ENCODE measurements at regions not wholly inside any gene's neighbourhood (a gene's known extent, or its start where the extent isn't known, plus 50 kb on each side); places are given as distances from the start of the nearest gene placed in this dataset.

- no peak overlapping the region for H3K4me3 Mint-ChIP-seq (ENCODE audit: unreplicated experiment)
Observed at GRCh38 chr10:78732381-78732780, 336.4 kb upstream of the ZMIZ1 start.

GRCh38 chr10:78736926-78737630, 331.7 kb upstream of the ZMIZ1 start:
- H3K27ac Mint-ChIP-seq (ENCODE audit: low read depth, unreplicated experiment) = no peak overlapping the region
- BruUV-seq (replicated peaks) = no TSS peak
- no peak overlapping the region for H3K4me3 Mint-ChIP-seq (ENCODE audit: unreplicated experiment)

More at GRCh38 chr10:78732381-78732780, 336.4 kb upstream of the ZMIZ1 start:
- Mint-ChIP-seq H3K27ac (ENCODE audit: low read depth, unreplicated experiment) (no peak overlapping the region), H3K9me3 (ENCODE audit: unreplicated experiment) (no peaks in the 10 kb centered on the region), H3K4me1 (ENCODE audit: insufficient read depth, unreplicated experiment) (no peaks in the 10 kb centered on the region), H3K36me3 (ENCODE audit: insufficient read depth, unreplicated experiment) (no peaks in the 10 kb centered on the region), H3K27me3 (ENCODE audit: insufficient read depth, unreplicated experiment) (peaks cover 86% of the 10 kb centered on the region)
- no TSS peak for BruUV-seq (replicated peaks)
- TF ChIP-seq, protein P1, sequence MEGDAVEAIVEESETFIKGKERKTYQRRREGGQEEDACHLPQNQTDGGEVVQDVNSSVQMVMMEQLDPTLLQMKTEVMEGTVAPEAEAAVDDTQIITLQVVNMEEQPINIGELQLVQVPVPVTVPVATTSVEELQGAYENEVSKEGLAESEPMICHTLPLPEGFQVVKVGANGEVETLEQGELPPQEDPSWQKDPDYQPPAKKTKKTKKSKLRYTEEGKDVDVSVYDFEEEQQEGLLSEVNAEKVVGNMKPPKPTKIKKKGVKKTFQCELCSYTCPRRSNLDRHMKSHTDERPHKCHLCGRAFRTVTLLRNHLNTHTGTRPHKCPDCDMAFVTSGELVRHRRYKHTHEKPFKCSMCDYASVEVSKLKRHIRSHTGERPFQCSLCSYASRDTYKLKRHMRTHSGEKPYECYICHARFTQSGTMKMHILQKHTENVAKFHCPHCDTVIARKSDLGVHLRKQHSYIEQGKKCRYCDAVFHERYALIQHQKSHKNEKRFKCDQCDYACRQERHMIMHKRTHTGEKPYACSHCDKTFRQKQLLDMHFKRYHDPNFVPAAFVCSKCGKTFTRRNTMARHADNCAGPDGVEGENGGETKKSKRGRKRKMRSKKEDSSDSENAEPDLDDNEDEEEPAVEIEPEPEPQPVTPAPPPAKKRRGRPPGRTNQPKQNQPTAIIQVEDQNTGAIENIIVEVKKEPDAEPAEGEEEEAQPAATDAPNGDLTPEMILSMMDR (IDR thresholded peaks at IDR 0.05; ENCODE audit: unreplicated experiment) = no peak
- intact Hi-C loops (cut with micrococcal nuclease) = no loop called here
- DNase-seq (ENCODE audit: unreplicated experiment) = no peak
- CTCF ChIA-PET = no interaction called here
- POLR2A ChIA-PET = no interaction called here

GRCh38 chr10:78737883-78738856, 330.6 kb upstream of the ZMIZ1 start:
- Mint-ChIP-seq H3K4me3 (ENCODE audit: unreplicated experiment) (no peak overlapping the region), H3K27ac (ENCODE audit: low read depth, unreplicated experiment) (no peak overlapping the region), H3K36me3 (ENCODE audit: insufficient read depth, unreplicated experiment) (no peaks in the 10 kb centered on the region), H3K4me1 (ENCODE audit: insufficient read depth, unreplicated experiment) (peaks cover 12% of the 10 kb centered on the region), H3K9me3 (ENCODE audit: unreplicated experiment) (no peaks in the 10 kb centered on the region), H3K27me3 (ENCODE audit: insufficient read depth, unreplicated experiment) (peaks cover 62% of the 10 kb centered on the region)
- CTCF ChIA-PET = no interaction called here
- BruUV-seq (replicated peaks) = no TSS peak
- TF ChIP-seq, protein P1 (IDR thresholded peaks at IDR 0.05; ENCODE audit: unreplicated experiment) = no peak
- intact Hi-C loops (cut with micrococcal nuclease) = no loop called here
- DNase-seq (ENCODE audit: unreplicated experiment) = no peak
- POLR2A ChIA-PET = no interaction called here

More at GRCh38 chr10:78736926-78737630, 331.7 kb upstream of the ZMIZ1 start:
- DNase-seq (ENCODE audit: unreplicated experiment) = no peak
- no peaks in the 10 kb centered on the region for H3K9me3 Mint-ChIP-seq (ENCODE audit: unreplicated experiment)
- TF ChIP-seq, protein P1 (IDR thresholded peaks at IDR 0.05; ENCODE audit: unreplicated experiment) = no peak
- CTCF ChIA-PET = no interaction called here
- peaks cover 66% of the 10 kb centered on the region for H3K27me3 Mint-ChIP-seq (ENCODE audit: insufficient read depth, unreplicated experiment)
- POLR2A ChIA-PET = no interaction called here
- intact Hi-C loops (cut with micrococcal nuclease) = no loop called here
- peaks cover 10% of the 10 kb centered on the region for H3K4me1 Mint-ChIP-seq (ENCODE audit: insufficient read depth, unreplicated experiment)
- no peaks in the 10 kb centered on the region for H3K36me3 Mint-ChIP-seq (ENCODE audit: insufficient read depth, unreplicated experiment)

DNA sequence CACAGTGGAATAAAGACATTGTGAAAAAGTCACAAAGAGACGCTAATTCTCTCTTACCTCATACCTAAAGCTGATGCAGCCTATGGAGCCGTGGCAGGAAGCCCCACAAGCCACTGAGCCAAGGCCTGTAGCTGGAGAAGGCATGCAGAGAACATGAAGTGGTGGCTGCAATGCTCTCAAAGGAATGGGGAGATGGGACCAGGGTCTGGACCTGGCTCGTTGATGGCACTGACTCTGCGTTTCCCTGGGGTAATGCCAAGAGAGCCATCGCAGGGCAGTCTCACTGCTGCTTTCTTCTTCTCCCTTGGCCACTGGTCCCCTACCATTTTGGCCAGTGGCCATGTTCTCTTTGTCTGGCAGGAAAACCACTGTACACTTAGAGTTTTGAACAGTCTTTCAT, 329.9 kb upstream of the ZMIZ1 start:
- Mint-ChIP-seq H3K27ac (ENCODE audit: low read depth, unreplicated experiment) (no peak overlapping the region), H3K4me3 (ENCODE audit: unreplicated experiment) (no peak overlapping the region), H3K9me3 (ENCODE audit: unreplicated experiment) (no peaks in the 10 kb centered on the region), H3K36me3 (ENCODE audit: insufficient read depth, unreplicated experiment) (no peaks in the 10 kb centered on the region), H3K4me1 (ENCODE audit: insufficient read depth, unreplicated experiment) (peaks cover 12% of the 10 kb centered on the region), H3K27me3 (ENCODE audit: insufficient read depth, unreplicated experiment) (peaks cover 56% of the 10 kb centered on the region)
- BruUV-seq (replicated peaks) = no TSS peak
- intact Hi-C loops (cut with micrococcal nuclease) = no loop called here
- DNase-seq (ENCODE audit: unreplicated experiment) = no peak
- TF ChIP-seq, protein P1 (IDR thresholded peaks at IDR 0.05; ENCODE audit: unreplicated experiment) = no peak
- CTCF ChIA-PET = no interaction called here
- POLR2A ChIA-PET = no interaction called here

All from MCF 10A (cell line).